B cell (primary cell): ENCODE measurements at regions not wholly inside any gene's neighbourhood (a gene's known extent, or its start where the extent isn't known, plus 50 kb on each side); places are given as distances from the start of the nearest gene placed in this dataset.

Source experiments
- ATAC-seq: fragments of 200-7000 bp; cut with Tn5 transposase; one replicate; pipeline ENCODE4 v1.10.0; 2021; ENCODE audit warnings: low read depth, mild to moderate bottlenecking, moderate number of reproducible peaks, moderate library complexity
- CTCF ChIA-PET: fragments of 350-600 bp; sonication (Branson Sonifier 250); formaldehyde crosslinking; loops from one replicate; lab custom pipeline; 2021; ENCODE audit warnings: antibody characterized with exemption, inconsistent platforms; lab: Charles Lee
- POLR2A ChIA-PET: fragments of 350-600 bp; sonication (Branson Sonifier 250); formaldehyde crosslinking; loops from one replicate; lab custom pipeline; 2021; ENCODE audit warnings: antibody characterized with exemption; lab: Charles Lee
- DNase-seq: peaks from one replicate; pipeline ENCODE4 v3.0.0; 2013
- H2AFZ ChIP-seq: 2 replicates; pipeline ENCODE4 v1.6.1; 2012; ENCODE audit warnings: mild to moderate bottlenecking, low read depth, low read length; ENCODE audit not compliant: insufficient read depth, poor library complexity, severe bottlenecking
- H3K27ac ChIP-seq, 2 donors: 1 replicate in 1 of 2; 2 replicates in 1 of 2; pipeline ENCODE4 v1.5.1; 2012 to 2013; ENCODE audit warnings: low read length in 2 of 2, mild to moderate bottlenecking in 2 of 2, moderate library complexity in 1 of 2
- H3K27me3 ChIP-seq, 4 experiments: fragments of 200-600 bp in 1 of 4; sonication (generic) in 1 of 4; replicated peaks in 1 of 4; 1 replicate in 2 of 4; 2 replicates in 2 of 4; pipeline versions ENCODE4 v1.6.1 to v1.7.0; 2013 to 2016; ENCODE audit warnings: low read length in 3 of 4, mild to moderate bottlenecking in 2 of 4, mixed read lengths in 1 of 4, moderate library complexity in 1 of 4; ENCODE audit not compliant: insufficient read depth in 4 of 4, control insufficient read depth in 3 of 4; ENCODE audit errors: control extremely low read depth in 1 of 4
- H3K36me3 ChIP-seq, 2 experiments: replicated peaks in 1 of 2; 1 replicate in 1 of 2; 2 replicates in 1 of 2; pipeline versions ENCODE4 v1.6.1 to v1.7.1; 2013; ENCODE audit warnings: low read length in 1 of 2; ENCODE audit not compliant: insufficient read depth in 2 of 2, control insufficient read depth in 1 of 2; ENCODE audit errors: control extremely low read depth in 1 of 2, extremely low read depth in 1 of 2
- H3K4me1 ChIP-seq, 2 donors: fragments of 200-600 bp in 1 of 2; sonication (generic) in 1 of 2; 1 replicate in 1 of 2; 2 replicates in 1 of 2; pipeline versions ENCODE4 v1.5.1 to v1.6.1; 2013 to 2017; ENCODE audit warnings: low read length in 2 of 2; ENCODE audit not compliant: control insufficient read depth in 2 of 2, insufficient read depth in 2 of 2
- H3K4me2 ChIP-seq: replicated peaks from 2 replicates; pipeline ENCODE3; 2012; ENCODE audit warnings: mild to moderate bottlenecking, low read depth, low read length; ENCODE audit not compliant: poor library complexity, severe bottlenecking
- H3K4me3 ChIP-seq, 5 experiments: fragments of 200-600 bp in 1 of 5; sonication (generic) in 1 of 5; 1 replicate in 3 of 5; 2 replicates in 2 of 5; pipeline versions ENCODE4 v1.5.1 to v1.7.0; 2011 to 2016; ENCODE audit warnings: low read length in 4 of 5, mild to moderate bottlenecking in 4 of 5, low read depth in 2 of 5, control low read depth in 1 of 5, moderate library complexity in 1 of 5; ENCODE audit not compliant: insufficient read depth in 1 of 5; ENCODE audit errors: control extremely low read depth in 1 of 5, extremely low read depth in 1 of 5
- H3K79me2 ChIP-seq: fragments of 200-600 bp; sonication (generic); one replicate; pipeline ENCODE4 v1.6.0; 2016; ENCODE audit warnings: low read length; ENCODE audit not compliant: control insufficient read depth, insufficient read depth
- H3K9ac ChIP-seq: fragments of 200-600 bp; sonication (generic); 2 replicates; pipeline ENCODE4 v1.6.1; 2017; ENCODE audit warnings: mild to moderate bottlenecking, low read length, moderate library complexity
- H3K9me3 ChIP-seq, 3 donors: one replicate each; pipeline versions ENCODE4 v1.6.1 to v1.7.1; 2013; ENCODE audit warnings: low read length in 2 of 3; ENCODE audit not compliant: control insufficient read depth in 2 of 3, insufficient read depth in 1 of 3; ENCODE audit errors: control extremely low read depth in 1 of 3
- H4K20me1 ChIP-seq: 2 replicates; pipeline ENCODE4 v1.6.0; 2012; ENCODE audit warnings: mild to moderate bottlenecking, low read length; ENCODE audit not compliant: insufficient read depth, control insufficient read depth, poor library complexity, severe bottlenecking
- H3K27ac Mint-ChIP-seq: one replicate; pipeline ENCODE4 v1.8.0; 2021; ENCODE audit warnings: mixed read lengths
- H3K27me3 Mint-ChIP-seq: one replicate; pipeline ENCODE4 v1.8.0; 2021; ENCODE audit warnings: mixed read lengths
- H3K4me1 Mint-ChIP-seq: one replicate; pipeline ENCODE4 v1.8.0; 2021; ENCODE audit warnings: mixed read lengths
- H3K4me3 Mint-ChIP-seq: one replicate; pipeline ENCODE4 v1.8.0; 2021; ENCODE audit warnings: mixed read lengths
- H3K9me3 Mint-ChIP-seq: one replicate; pipeline ENCODE4 v1.8.0; 2022; ENCODE audit warnings: mixed read lengths; ENCODE audit not compliant: insufficient read depth
- CTCF ChIP-seq: fragments of 200-600 bp; IDR thresholded peaks from one replicate; pipeline ENCODE4 v1.8.0; 2022; ENCODE audit warnings: antibody characterized with exemption, mild to moderate bottlenecking
- EZH2 ChIP-seq: IDR thresholded peaks from 2 replicates; pipeline ENCODE4 v1.6.1; 2012; ENCODE audit warnings: borderline replicate concordance, low read depth, mild to moderate bottlenecking, moderate library complexity, low read length; ENCODE audit not compliant: insufficient read depth, poor library complexity, severe bottlenecking
- WGBS: methylation state at CpG from one replicate; pipeline ENCODE4 v1.1.5; 2013; ENCODE audit warnings: missing lambda C conversion rate; ENCODE audit not compliant: insufficient coverage; 5-methylcytosine and 5-hydroxymethylcytosine counted together
- intact Hi-C: fragments of 100-400 bp; cut with micrococcal nuclease; formaldehyde crosslinking; loops from one replicate; pipeline ENCODE4 v1.10.0; 2022

- Mint-ChIP-seq H3K4me3 (no peak overlapping the region), H3K27me3 (peaks cover 2% of the 10 kb centered on the region), H3K27ac (no peak overlapping the region), H3K9me3 (no peaks in the 10 kb centered on the region), H3K4me1 (no peaks in the 10 kb centered on the region)
- no CpG with 5 or more reads among the region's 1 CpG for WGBS
- Histone ChIP-seq H3K27ac (no peak overlapping the region), H2AFZ (no peak overlapping the region), H3K27me3 (no peaks in the 10 kb centered on the region), H3K4me2 (no peak overlapping the region), H4K20me1 (no peaks in the 10 kb centered on the region), H3K9ac (no peak overlapping the region), H3K4me3 (no peak overlapping the region), H3K36me3 (no peaks in the 10 kb centered on the region), H3K79me2 (no peaks in the 10 kb centered on the region), H3K9me3 (peaks cover 0 to 5% (median 0%) of the 10 kb centered on the region in 3 donors), H3K4me1 (no peaks in the 10 kb centered on the region)
- DNase-seq (no peak), ATAC-seq (no peak)
- CTCF ChIA-PET, result no interaction called here
- intact Hi-C loops, result no loop called here
- no peak for TF ChIP-seq EZH2
- no peak for TF ChIP-seq CTCF
- POLR2A ChIA-PET, result no interaction called here
Observed at GRCh38 chr2:118580651-118581050, 266.8 kb downstream of the EN1 start.

- no peak overlapping the region for H2AFZ ChIP-seq
- no peaks in the 10 kb centered on the region for H3K4me1 ChIP-seq
- H3K36me3 ChIP-seq, result no peaks in the 10 kb centered on the region
- H3K9me3 ChIP-seq, result peaks cover 0 to 5% (median 0%) of the 10 kb centered on the region in 3 donors
- whole genome bisulfite sequencing, result 100% methylated on average over 1 of the region's 2 CpGs
- CTCF ChIA-PET, result no interaction called here
- DNase-seq, result no peak
- H3K79me2 ChIP-seq, result no peaks in the 10 kb centered on the region
- no peak overlapping the region for H3K4me3 ChIP-seq
- TF ChIP-seq CTCF (no peak), EZH2 (no peak)
- no peak overlapping the region for H3K27ac ChIP-seq
- H3K4me1 Mint-ChIP-seq, result no peaks in the 10 kb centered on the region
- POLR2A ChIA-PET, result no interaction called here
- H3K27ac Mint-ChIP-seq, result no peak overlapping the region
- H3K9me3 Mint-ChIP-seq, result no peaks in the 10 kb centered on the region
- intact Hi-C loops, result no loop called here
- H3K9ac ChIP-seq, result no peak overlapping the region
- H3K4me3 Mint-ChIP-seq, result no peak overlapping the region
- peaks cover 2% of the 10 kb centered on the region for H3K27me3 Mint-ChIP-seq
- H3K4me2 ChIP-seq, result no peak overlapping the region
- H4K20me1 ChIP-seq, result no peaks in the 10 kb centered on the region
- H3K27me3 ChIP-seq, result no peaks in the 10 kb centered on the region
- ATAC-seq, result no peak
Observed at GRCh38 chr2:118580107-118580506, 267.3 kb downstream of the EN1 start.
